KOPT-K1 (cell line): ENCODE measurements at regions not wholly inside any gene's neighbourhood (a gene's known extent, or its start where the extent isn't known, plus 50 kb on each side); places are given as distances from the start of the nearest gene placed in this dataset.
A peak's percentile ranks its signal among the peaks of the same experiment; 100 is the strongest.

Experiments used
- H3K27ac ChIP-seq: fragments of 200-600 bp; sonication (generic); 2 replicates; pipeline ENCODE4 v1.5.1; 2016; ENCODE audit warnings: antibody characterized with exemption, mild to moderate bottlenecking, low read depth, low read length; ENCODE audit not compliant: poor library complexity, severe bottlenecking
- H3K36me3 ChIP-seq: fragments of 200-600 bp; sonication (generic); 2 replicates; pipeline ENCODE4 v1.5.1; 2017; ENCODE audit warnings: antibody characterized with exemption, mild to moderate bottlenecking, low read length, moderate library complexity; ENCODE audit not compliant: insufficient read depth
- H3K9me3 ChIP-seq: fragments of 200-600 bp; sonication (generic); 2 replicates; pipeline ENCODE4 v1.5.1; 2017; ENCODE audit warnings: antibody characterized with exemption, low read length, mild to moderate bottlenecking; ENCODE audit not compliant: insufficient read depth, poor library complexity, severe bottlenecking

DNA sequence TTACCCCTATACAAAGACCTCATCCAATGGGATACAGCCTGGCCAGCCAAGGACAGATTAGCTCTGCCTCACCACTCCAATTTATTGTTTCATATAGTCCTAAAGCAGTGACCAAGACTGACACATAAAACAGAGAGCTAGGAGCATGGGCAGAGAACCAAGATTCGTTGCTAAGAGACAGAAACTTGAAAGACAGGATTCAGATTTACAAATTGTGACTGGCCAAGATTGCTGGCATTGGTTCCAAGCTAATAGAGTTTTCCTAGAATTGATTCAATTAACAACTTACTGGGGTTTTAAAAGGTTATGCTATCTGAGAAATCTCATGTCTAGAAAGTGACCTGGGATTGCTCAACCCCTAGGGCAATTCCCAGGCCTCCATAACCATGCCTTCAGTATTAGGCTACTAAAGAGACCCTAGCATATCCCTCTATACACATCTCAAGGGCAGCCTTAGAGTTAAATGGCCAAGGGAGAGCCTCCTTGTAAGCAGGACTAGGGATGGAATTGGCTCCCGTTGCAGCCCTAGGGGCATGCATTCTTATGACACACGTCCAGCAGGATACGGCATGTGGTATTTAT is 75.6 kb downstream of the ICOS start:
- H3K36me3 ChIP-seq = no peaks in the 10 kb centered on the region
- H3K27ac ChIP-seq = no peak overlapping the region

DNA sequence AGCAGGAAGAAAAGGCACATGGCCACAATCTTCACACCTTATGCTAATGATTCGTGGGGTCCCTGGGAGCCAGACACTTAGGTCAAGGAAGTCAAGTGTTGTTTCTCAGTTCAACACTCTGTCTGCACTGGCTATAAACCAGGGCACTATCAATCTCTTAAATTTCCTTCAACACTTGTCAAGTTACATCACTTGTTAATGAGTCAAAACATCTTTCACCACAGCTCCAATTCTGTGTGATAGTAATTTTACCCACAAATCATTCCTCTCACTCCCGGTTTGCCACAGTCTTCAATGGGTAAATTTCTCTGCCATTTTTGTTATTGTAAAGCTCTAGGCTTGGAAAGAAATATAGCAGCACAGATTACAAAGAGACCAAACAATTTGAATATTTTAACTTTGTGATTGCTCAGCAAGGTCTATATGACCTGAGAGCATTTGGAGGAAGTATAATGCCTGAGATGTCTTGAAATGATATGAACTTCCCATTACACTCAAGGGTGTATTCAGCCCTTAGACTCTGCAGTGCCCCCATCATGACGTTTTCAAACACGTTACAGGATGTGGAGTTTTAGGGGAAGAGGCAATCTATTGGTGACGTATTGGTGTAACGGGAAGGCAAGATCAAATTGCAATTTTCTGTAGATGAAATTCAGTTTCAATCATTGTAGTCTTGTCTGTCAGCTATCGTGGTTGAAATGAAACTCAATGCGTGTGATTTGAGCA is 78.7 kb downstream of the ICOS start:
- H3K36me3 ChIP-seq = no peaks in the 10 kb centered on the region
- no peak overlapping the region for H3K27ac ChIP-seq
- peaks cover 7% of the 10 kb centered on the region for H3K9me3 ChIP-seq

More for the DNA sequence above, 75.6 kb downstream of the ICOS start:
- peaks cover 5% of the 10 kb centered on the region for H3K9me3 ChIP-seq

DNA sequence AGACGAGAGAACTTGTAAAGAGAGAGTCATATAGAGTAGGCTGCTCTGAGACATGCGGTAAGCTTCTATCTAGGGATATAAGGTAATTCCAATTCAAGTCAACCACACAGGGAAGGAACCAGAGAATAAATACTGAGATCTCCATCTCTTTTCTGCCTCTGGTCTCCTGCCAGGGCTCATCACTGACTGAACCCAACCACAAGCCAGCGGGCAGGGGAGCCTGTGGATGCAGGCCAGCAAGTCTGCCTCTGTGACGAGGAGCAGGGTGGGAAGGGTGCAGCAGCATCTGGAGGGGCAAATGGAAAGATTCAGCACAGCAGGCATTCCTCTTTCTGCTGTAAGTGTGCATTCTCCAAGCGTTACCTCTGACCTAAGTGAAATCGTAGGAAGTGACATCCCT is 82.2 kb downstream of the ICOS start:
- Histone ChIP-seq H3K9me3 (peaks cover 7% of the 10 kb centered on the region), H3K36me3 (no peaks in the 10 kb centered on the region), H3K27ac (no peak overlapping the region)

DNA sequence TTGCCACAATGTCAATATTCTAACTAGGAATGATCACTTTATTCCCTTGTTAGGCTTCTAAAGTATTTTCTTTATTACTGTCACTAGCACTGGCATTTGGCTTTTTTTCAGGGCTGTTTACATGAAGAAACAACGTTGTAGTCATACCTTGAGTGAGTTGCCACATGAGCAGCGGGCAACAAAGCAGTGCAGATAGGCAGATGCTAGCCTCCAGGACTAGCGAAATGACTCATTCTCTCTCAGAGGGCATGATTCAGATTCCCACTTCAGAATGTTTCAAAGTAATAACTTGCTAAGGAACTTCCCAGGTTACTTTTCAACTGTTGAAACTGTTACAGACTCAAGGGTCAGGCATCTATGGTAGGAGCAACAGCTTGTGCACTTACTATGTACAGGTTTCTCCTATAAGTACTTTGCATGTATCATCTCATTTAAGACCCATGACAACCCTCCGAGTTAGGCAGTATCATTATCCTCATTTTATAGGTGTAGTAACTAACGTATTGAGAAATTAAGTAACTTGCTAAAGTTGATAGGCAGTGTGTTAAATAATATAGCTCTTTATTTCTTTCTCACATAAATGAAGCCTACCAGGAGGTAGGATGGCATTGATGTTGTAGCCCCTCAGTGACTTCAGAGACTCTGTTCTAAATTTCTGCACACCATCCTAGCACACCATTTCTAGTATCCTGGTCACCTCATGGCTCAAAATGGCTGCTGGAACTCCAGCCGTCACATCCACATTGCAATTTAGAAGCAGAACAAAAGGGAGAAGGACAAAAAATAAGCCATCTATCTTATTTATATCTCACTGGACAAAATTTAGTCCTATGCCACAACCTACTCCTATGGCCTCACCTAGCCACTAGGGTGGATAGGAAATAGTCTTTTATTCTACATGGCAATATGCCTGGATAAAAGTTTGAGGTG is 83.3 kb downstream of the ICOS start:
- Histone ChIP-seq H3K36me3 (no peaks in the 10 kb centered on the region), H3K27ac (no peak overlapping the region), H3K9me3 (peaks cover 7% of the 10 kb centered on the region)

DNA sequence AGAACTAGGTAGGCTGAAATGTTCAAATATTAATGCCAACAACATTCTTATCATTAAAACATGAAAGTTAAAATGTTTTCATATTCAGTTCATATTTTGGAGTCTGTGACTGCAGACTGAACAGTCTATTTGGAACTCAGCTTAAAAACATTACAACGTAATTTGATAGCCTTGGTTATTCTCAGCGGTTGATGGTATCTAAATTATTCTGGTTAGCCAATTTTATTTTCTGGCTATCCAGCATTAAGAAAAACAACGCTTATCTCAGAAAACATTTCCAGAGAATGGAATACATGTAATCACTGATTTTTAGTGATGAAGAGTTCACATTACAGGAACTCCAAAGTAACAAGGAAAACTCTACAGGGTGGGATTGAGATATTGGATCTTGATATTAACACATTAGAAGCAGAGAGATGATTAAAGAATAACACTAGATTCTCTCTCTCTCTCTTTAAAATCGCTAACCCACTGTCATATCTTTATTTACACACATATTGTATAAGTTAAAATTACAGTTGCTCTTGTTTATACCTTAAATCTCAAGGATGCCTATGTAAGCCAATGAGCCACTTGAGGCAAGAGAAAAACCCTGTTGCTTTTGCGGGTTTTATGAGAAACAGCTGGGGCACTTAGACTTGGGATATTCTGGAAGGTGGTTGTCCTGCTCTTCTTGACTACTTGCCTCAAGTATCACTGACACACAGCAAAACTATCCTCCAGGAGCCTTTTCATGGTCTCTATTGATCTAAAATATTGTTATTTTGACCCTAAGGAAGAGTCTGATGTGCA is 84.9 kb downstream of the ICOS start:
- H3K27ac ChIP-seq = no peak overlapping the region
- no peaks in the 10 kb centered on the region for H3K36me3 ChIP-seq
- peaks cover 7% of the 10 kb centered on the region for H3K9me3 ChIP-seq

DNA sequence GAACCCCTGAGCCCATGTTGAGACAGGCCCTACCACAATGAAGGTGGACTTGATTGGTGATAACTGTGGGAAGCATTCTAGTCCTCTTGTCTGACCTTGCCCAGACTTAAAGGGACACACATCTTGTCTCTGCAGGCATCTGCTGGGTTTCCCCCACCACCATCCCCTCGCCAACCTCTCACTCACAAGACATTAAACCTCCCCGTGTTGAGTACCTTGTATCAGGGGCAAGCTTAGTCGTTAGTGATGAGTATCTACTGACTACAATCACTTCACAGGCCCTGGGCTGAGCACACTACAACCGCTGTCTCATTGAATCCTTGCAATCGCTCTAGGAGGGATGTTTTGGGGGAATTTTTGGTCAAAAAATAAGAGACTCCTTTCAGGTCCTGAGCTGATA is 86.0 kb downstream of the ICOS start:
- H3K36me3 ChIP-seq = no peaks in the 10 kb centered on the region
- no peak overlapping the region for H3K27ac ChIP-seq
- H3K9me3 ChIP-seq = peaks cover 7% of the 10 kb centered on the region

DNA sequence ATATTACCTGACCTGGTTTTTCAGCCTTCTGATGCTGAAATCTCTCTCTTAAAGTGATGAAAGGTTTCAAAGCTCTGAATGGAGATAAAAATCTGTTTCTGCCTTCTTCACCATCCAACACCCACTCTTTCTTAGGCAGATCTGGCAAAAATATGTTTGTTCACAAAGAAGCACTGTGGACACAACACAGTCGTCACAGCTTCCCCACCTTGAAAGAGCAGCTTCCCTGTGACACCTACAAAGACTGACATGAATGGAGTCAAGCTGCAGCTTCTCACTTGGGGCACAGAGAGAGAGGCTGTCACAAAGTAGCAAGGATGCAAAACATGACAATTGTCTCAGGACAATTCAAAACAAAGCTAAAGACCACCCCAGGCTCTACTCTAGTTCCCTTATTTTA is 86.5 kb downstream of the ICOS start:
- no peak overlapping the region for H3K27ac ChIP-seq
- H3K9me3 ChIP-seq = peaks cover 1% of the 10 kb centered on the region
- no peaks in the 10 kb centered on the region for H3K36me3 ChIP-seq

DNA sequence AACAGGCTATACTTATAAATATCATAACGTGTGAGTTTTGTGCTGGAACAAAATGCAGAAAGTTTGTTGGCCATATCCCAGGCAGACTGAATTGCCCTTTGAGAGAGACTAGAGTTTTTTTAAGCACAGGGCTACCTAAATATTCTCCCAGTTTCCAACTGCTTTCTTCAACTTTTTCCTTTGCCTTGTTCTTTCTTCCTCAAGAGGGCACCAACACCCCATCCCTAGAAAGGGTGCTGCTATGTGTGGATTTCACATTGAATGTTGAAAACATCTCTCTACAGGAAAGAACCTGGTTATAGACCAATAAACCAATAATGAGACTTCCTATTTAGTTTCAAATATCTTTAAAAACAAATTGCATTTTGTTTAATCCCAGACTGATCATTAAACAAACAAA is 87.9 kb downstream of the ICOS start:
- Histone ChIP-seq H3K27ac (no peak overlapping the region), H3K9me3 (no peaks in the 10 kb centered on the region), H3K36me3 (no peaks in the 10 kb centered on the region)

DNA sequence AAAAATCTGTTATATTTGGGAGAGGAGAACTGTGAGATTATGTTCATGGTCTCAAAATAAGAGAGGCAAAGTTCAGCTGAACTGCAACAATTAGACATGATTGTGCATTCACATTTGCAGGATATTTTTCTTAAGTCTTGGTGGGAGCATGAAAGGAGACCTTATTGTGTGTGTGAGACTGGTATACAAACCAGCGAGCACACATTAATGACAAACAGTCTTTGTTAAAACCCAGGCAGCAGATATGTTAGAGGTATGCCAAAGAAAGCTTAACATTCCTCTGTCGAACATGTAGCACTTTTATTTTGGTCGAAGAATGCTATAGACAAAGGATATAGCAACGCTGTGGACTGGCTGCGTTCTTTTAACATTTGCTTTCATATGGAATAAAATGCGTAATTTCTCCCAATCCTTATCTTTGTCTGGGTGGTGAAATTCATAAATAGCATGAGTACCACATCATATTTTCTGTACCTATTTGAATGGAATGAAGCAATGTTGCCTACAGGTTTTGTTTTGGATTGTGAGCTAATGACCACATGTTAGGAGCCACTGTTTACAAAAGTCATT is 88.4 kb downstream of the ICOS start:
- no peak overlapping the region for H3K27ac ChIP-seq
- no peaks in the 10 kb centered on the region for H3K9me3 ChIP-seq
- no peaks in the 10 kb centered on the region for H3K36me3 ChIP-seq

DNA sequence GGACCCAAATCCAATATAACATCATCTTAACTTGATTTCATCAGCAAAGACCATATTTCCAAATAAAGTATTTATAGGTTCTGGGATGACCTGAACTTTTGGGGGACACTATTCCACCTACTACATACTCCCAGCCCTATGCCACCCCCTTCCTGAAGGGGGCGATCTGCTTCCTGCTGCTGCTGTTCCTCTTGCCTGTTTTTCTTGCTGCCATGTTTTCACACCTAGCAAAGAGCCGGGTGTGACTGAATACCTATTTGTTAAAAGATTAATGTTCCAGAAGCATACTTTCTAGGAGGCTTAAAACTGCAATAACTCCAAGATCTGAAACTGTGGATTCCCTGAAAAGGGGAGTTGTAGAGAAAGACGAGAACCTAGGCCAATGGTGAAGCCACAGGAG is 89.7 kb downstream of the ICOS start:
- no peaks in the 10 kb centered on the region for H3K36me3 ChIP-seq
- H3K27ac ChIP-seq = peak overlapping the region; percentile 42
- H3K9me3 ChIP-seq = no peaks in the 10 kb centered on the region

DNA sequence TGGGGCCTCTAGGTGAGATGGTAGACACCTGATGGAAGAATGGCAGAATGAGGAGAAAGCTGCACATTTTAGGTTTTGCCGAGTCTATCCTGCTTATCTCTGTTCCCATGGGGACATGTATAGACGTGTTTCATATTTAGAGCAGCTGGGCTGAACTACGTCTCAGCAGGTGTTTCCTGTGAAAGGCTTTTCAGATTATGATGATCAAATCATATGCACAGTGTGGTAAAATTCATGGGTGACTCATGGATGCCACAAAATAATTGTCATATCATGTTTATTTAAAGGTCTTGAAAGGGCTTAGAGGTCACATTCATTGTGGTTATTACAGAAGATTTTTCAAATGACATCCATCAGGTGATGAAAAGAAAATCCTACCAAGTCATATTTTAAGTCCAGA is 90.5 kb downstream of the ICOS start:
- H3K36me3 ChIP-seq = no peaks in the 10 kb centered on the region
- H3K27ac ChIP-seq = peak overlapping the region; percentile 42
- no peaks in the 10 kb centered on the region for H3K9me3 ChIP-seq

DNA sequence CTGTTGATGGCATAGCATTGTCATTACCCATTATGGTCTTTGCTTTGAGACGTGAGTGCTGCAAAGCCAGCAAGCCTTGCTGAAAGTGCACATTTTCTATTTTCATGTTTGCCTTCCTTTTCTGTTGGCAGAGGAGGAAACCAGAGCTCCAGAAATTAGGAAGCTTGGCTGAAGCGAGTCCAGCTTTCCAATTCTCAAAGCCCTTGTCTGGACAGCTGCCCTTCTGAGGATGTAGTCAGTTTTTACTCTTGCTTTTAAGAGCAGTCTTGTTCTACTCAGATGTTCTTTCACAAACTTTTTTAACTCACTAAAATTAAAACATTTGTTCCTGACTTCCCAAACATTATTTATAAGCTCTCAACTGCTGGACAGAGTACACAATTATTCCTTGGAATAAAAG is 93.8 kb downstream of the ICOS start:
- no peak overlapping the region for H3K27ac ChIP-seq
- no peaks in the 10 kb centered on the region for H3K36me3 ChIP-seq
- no peaks in the 10 kb centered on the region for H3K9me3 ChIP-seq

DNA sequence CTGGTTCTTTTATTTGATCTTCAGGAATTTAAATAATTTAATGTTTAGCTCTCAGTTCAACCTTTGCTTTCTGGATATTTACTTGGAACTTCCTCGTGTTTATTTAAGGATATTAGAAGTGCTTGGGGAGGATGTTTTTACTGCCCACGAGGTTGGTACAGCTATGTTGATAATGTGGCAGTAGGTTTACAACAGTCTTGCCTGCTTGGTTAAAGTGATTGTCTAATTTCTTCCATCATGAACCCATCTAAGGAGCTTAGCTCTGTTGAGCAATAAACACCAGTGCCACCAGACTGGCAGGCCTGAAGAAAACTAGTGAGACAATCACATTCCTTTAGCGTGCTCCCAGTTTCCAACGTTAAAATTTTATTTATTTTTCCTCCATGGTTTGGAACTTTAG is 94.5 kb downstream of the ICOS start:
- Histone ChIP-seq H3K36me3 (no peaks in the 10 kb centered on the region), H3K9me3 (no peaks in the 10 kb centered on the region), H3K27ac (no peak overlapping the region)

DNA sequence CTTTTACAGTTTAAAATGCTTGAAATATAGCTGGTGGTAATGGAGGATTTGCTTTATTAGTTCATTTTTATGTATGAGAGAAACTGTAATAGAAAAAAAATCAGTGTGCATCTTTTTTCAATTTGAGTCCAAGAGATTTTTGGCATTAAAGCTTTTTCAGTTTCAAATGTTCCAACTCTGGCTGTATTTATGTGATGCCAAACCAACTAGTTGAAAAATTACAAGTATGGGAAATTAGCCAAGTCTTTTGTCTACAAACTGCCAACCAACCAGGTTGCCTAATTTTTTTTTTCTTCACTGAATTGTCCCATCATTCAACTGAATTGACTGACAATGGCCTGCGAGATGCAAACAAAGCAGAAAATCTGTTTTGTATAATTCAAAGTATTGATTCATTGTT is 95.7 kb downstream of the ICOS start:
- no peaks in the 10 kb centered on the region for H3K9me3 ChIP-seq
- H3K27ac ChIP-seq = no peak overlapping the region
- no peaks in the 10 kb centered on the region for H3K36me3 ChIP-seq
